ENCODE measurements at regions not wholly inside any gene's neighbourhood (a gene's known extent, or its start where the extent isn't known, plus 50 kb on each side); places are given as distances from the start of the nearest gene placed in this dataset.
"Not testable (repeated sequence)": the region's sequence is repeated elsewhere in the genome, so short reads cannot be mapped to it uniquely, and the experiment has no call there.

- Mint-ChIP-seq H3K27me3 (no peaks in the 10 kb centered on the region), H3K36me3 (ENCODE audit: low read depth) (no peaks in the 10 kb centered on the region), H3K4me1 (ENCODE audit: low read depth) (peaks cover 47% of the 10 kb centered on the region), H3K4me3 (peak overlapping the region; percentile 90), H3K9me3 (no peaks in the 10 kb centered on the region), H3K27ac (peak overlapping the region; percentile 97)
Observed at GRCh38 chr1:65068202-65069010, 79.6 kb upstream of the AK4 start.

DNA sequence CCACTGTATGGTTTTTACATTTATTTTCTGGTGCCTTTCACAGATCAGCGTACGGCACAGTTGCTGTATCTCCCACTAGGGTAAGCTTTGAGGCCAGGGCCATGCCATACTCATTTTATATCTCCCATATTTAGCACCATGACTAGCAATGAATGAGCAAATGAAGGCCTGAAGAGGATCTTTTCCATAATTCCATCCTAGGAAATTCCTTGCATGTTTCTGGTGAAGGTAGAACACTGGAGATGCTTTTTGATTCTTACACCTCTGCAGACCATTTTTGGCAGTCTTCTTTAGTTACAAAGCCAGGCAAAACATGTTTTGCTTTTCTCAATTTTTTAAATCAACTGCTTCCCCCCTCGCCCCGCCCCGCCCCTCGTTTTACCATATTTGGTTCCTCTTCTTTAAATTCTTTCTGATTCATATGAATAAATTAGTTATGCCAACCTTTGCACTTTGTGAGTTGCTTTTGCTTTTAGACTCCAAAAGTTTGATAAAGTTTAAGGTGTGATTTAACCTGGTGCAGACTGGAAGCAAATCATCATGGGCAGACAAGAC is 78.9 kb upstream of the AK4 start:
- H3K9me3 Mint-ChIP-seq: no peaks in the 10 kb centered on the region
- H3K4me3 Mint-ChIP-seq: peak overlapping the region; percentile 90
- H3K4me1 Mint-ChIP-seq (ENCODE audit: low read depth): peaks cover 44% of the 10 kb centered on the region
- no peaks in the 10 kb centered on the region for H3K27me3 Mint-ChIP-seq
- no peaks in the 10 kb centered on the region for H3K36me3 Mint-ChIP-seq (ENCODE audit: low read depth)
- peak overlapping the region; percentile 97 for H3K27ac Mint-ChIP-seq

GRCh38 chr1:65072845-65073244 is 75.2 kb upstream of the AK4 start:
- H3K9me3 Mint-ChIP-seq: no peaks in the 10 kb centered on the region
- no peak overlapping the region for H3K4me3 Mint-ChIP-seq
- H3K27me3 Mint-ChIP-seq: no peaks in the 10 kb centered on the region
- H3K27ac Mint-ChIP-seq: no peak overlapping the region
- peaks cover 25% of the 10 kb centered on the region for H3K4me1 Mint-ChIP-seq (ENCODE audit: low read depth)
- no peaks in the 10 kb centered on the region for H3K36me3 Mint-ChIP-seq (ENCODE audit: low read depth)

- Mint-ChIP-seq H3K27ac (no peak overlapping the region), H3K4me3 (no peak overlapping the region), H3K4me1 (ENCODE audit: low read depth) (peaks cover 10% of the 10 kb centered on the region), H3K9me3 (no peaks in the 10 kb centered on the region), H3K36me3 (ENCODE audit: low read depth) (no peaks in the 10 kb centered on the region), H3K27me3 (no peaks in the 10 kb centered on the region)
Observed at GRCh38 chr1:65075123-65075976, 72.7 kb upstream of the AK4 start.

GRCh38 chr1:65077369-65077768 is 70.6 kb upstream of the AK4 start:
- no peaks in the 10 kb centered on the region for H3K36me3 Mint-ChIP-seq (ENCODE audit: low read depth)
- H3K4me3 Mint-ChIP-seq: no peak overlapping the region
- no peaks in the 10 kb centered on the region for H3K9me3 Mint-ChIP-seq
- no peak overlapping the region for H3K27ac Mint-ChIP-seq
- no peaks in the 10 kb centered on the region for H3K27me3 Mint-ChIP-seq
- H3K4me1 Mint-ChIP-seq (ENCODE audit: low read depth): peaks cover 3% of the 10 kb centered on the region

- no peak overlapping the region for H3K27ac Mint-ChIP-seq
- H3K4me3 Mint-ChIP-seq: no peak overlapping the region
- H3K4me1 Mint-ChIP-seq (ENCODE audit: low read depth): peaks cover 8% of the 10 kb centered on the region
- H3K27me3 Mint-ChIP-seq: no peaks in the 10 kb centered on the region
- no peaks in the 10 kb centered on the region for H3K36me3 Mint-ChIP-seq (ENCODE audit: low read depth)
- no peaks in the 10 kb centered on the region for H3K9me3 Mint-ChIP-seq
Observed at GRCh38 chr1:65079941-65080340, 68.1 kb upstream of the AK4 start.

DNA sequence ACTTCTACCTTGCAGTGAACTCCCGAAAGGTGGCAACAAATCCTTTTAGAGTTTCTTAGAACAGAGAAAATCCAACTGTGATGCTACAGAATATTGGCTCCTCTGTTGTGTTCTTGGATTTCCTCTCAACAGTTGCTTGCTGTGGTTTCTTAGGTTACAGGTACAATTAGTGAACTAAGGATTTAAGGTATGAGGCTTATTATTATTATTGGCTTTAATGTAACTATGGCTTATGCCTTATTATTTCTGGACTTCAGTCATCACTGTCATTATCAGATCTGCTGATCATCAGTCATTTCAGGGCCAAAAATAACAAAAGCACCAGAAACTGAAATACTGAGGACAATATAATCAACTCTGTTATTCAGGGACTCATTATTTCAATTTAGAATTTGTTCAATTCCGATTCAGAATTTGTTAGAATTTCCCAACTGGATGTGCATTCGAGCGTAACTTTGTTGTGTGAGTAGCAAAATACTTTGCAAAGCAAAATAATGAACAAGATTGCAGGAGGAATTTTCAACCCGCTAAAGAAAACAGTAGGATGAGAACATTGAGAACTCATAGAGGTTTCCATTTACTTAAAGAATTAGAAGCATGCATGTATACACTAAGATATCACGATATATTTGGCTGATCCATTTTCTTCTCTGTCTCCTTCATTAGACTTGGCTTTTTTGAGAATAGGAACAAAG is 65.5 kb upstream of the AK4 start:
- H3K27me3 Mint-ChIP-seq: peaks cover 3% of the 10 kb centered on the region
- H3K27ac Mint-ChIP-seq: no peak overlapping the region
- peaks cover 6% of the 10 kb centered on the region for H3K9me3 Mint-ChIP-seq
- peaks cover 6% of the 10 kb centered on the region for H3K36me3 Mint-ChIP-seq (ENCODE audit: low read depth)
- peaks cover 7% of the 10 kb centered on the region for H3K4me1 Mint-ChIP-seq (ENCODE audit: low read depth)
- H3K4me3 Mint-ChIP-seq: no peak overlapping the region

DNA sequence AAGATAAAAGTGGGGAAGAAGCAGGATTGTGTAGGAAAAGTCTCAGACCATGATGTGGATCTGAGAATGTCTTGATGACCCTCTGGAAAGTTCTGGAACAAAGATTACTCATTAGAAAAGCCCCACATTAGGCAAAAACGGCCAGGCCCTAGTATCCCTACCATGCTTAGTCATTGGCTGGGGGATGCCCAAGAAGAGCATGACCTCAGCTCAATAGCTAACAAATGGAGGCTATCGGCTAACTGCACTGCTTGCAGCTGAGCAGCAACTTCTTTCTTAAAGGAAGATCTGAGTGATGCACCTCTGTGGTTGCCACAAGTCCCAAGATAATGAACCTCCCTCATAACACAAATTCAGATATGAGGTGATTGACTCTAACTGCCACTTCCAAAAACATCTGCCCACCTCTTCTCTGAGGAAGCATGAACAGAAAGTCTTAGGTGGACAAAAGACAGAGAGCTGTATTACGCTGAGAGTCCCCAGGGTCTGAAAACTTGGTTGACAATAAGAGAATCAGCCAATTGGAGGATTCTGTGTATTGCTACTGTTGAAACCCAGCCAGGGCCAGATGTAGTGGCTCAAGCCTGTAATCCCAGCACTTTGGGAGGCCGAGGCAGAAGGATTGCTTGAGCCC is 64.6 kb upstream of the AK4 start:
- Mint-ChIP-seq H3K27ac (no peak overlapping the region), H3K9me3 (peaks cover 9% of the 10 kb centered on the region), H3K27me3 (peaks cover 3% of the 10 kb centered on the region), H3K36me3 (ENCODE audit: low read depth) (peaks cover 9% of the 10 kb centered on the region), H3K4me3 (no peak overlapping the region), H3K4me1 (ENCODE audit: low read depth) (peaks cover 7% of the 10 kb centered on the region)

GRCh38 chr1:65084066-65084465 is 63.9 kb upstream of the AK4 start:
- peaks cover 9% of the 10 kb centered on the region for H3K36me3 Mint-ChIP-seq (ENCODE audit: low read depth)
- no peak overlapping the region for H3K27ac Mint-ChIP-seq
- peaks cover 7% of the 10 kb centered on the region for H3K4me1 Mint-ChIP-seq (ENCODE audit: low read depth)
- H3K4me3 Mint-ChIP-seq: no peak overlapping the region
- H3K9me3 Mint-ChIP-seq: peaks cover 9% of the 10 kb centered on the region
- peaks cover 3% of the 10 kb centered on the region for H3K27me3 Mint-ChIP-seq

GRCh38 chr1:65087519-65087918 is 60.5 kb upstream of the AK4 start:
- not testable (repeated sequence) for H3K27ac Mint-ChIP-seq

DNA sequence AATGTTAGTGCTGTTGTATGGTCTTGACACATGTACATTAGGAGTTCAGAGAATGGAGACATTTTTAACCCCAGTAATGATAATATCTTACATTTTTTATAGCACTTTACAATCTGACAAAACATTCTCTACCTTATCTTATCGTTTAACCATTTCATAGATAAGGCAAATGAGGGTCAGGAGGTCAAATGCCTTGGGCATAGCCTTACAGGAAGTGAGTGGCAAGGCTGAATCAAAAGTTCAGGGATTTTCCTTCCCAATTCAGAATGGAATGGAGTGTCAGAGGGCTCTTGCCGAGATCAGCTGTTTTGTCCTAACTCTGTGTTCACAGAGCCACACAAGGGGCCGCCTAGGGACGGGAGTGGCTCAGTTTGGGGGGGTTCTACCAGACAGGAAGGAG is 57.6 kb upstream of the AK4 start:
- H3K27ac Mint-ChIP-seq: no peak overlapping the region
- peaks cover 9% of the 10 kb centered on the region for H3K27me3 Mint-ChIP-seq
- no peak overlapping the region for H3K4me3 Mint-ChIP-seq
- H3K36me3 Mint-ChIP-seq (ENCODE audit: low read depth): peaks cover 9% of the 10 kb centered on the region
- peaks cover 9% of the 10 kb centered on the region for H3K9me3 Mint-ChIP-seq
- H3K4me1 Mint-ChIP-seq (ENCODE audit: low read depth): no peaks in the 10 kb centered on the region

More at GRCh38 chr1:65087519-65087918, 60.5 kb upstream of the AK4 start:
- not testable (repeated sequence) for H3K27me3 Mint-ChIP-seq; H3K9me3 Mint-ChIP-seq; H3K4me1 Mint-ChIP-seq (ENCODE audit: low read depth); H3K36me3 Mint-ChIP-seq (ENCODE audit: low read depth); H3K4me3 Mint-ChIP-seq

DNA sequence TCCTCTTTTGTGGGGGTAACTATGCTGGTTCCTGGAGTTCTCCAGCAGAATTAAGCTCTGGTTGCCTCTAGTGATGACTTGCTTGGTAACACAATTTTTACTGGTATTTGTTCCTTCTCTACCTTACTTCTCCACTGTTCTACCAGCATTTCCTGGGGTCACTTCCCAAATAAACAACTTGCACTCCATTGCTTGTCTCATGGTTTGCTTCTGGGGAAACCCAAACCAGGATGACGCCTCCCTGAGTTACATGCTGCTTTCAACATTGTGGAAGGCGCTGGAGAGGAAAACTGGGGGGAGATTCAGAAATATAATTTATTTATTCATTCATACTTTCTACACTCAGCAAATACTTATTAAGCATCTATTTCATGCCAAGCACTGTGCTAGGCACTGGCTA is 55.3 kb upstream of the AK4 start:
- H3K36me3 Mint-ChIP-seq (ENCODE audit: low read depth): peaks cover under 1% of the 10 kb centered on the region
- peaks cover 12% of the 10 kb centered on the region for H3K27me3 Mint-ChIP-seq
- H3K4me3 Mint-ChIP-seq: no peak overlapping the region
- H3K9me3 Mint-ChIP-seq: peaks cover under 1% of the 10 kb centered on the region
- H3K27ac Mint-ChIP-seq: no peak overlapping the region
- H3K4me1 Mint-ChIP-seq (ENCODE audit: low read depth): no peaks in the 10 kb centered on the region

DNA sequence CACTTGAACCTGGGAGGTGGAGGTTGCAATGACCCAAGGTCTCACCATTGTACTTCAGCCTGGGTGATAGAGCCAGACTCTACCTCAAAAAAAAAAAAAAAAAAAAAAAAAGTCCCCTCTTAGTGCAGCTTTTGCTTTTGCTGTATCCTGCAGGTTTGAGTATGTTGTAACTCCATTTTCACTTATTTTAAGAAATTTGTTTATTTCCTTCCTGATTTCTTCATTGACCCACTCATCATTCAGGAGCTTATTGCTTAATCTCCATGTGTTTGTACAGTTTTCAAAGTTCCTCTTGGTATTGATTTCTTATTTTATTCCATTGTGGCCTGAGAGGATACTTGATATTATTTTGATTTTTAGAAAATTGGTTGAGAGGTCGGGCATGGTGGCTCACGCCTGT is 50.9 kb upstream of the AK4 start:
- Mint-ChIP-seq H3K4me1 (ENCODE audit: low read depth) (no peaks in the 10 kb centered on the region), H3K27ac (no peak overlapping the region), H3K27me3 (peaks cover 12% of the 10 kb centered on the region), H3K36me3 (ENCODE audit: low read depth) (peaks cover 3% of the 10 kb centered on the region), H3K9me3 (peaks cover 12% of the 10 kb centered on the region), H3K4me3 (no peak overlapping the region)
